Loucy (cell line): ENCODE measurements at regions not wholly inside any gene's neighbourhood (a gene's known extent, or its start where the extent isn't known, plus 50 kb on each side); places are given as distances from the start of the nearest gene placed in this dataset.
A peak's percentile ranks its signal among the peaks of the same experiment; 100 is the strongest.

Experiments
- H2AFZ ChIP-seq: fragments of 200-600 bp; sonication (generic); 2 replicates; pipeline ENCODE4 v1.6.0; 2016; ENCODE audit warnings: antibody characterized with exemption, mild to moderate bottlenecking, low read length, moderate library complexity
- H3F3A ChIP-seq: fragments of 200-600 bp; 2 replicates; pipeline ENCODE4 v1.6.0; 2016; ENCODE audit warnings: antibody characterized with exemption, low read depth, mild to moderate bottlenecking
- H3K27me3 ChIP-seq: fragments of 200-600 bp; sonication (generic); 2 replicates; pipeline ENCODE4 v1.6.1; 2014; ENCODE audit warnings: low read length, mild to moderate bottlenecking; ENCODE audit not compliant: insufficient read depth, poor library complexity, severe bottlenecking
- H3K36me3 ChIP-seq: fragments of 200-600 bp; sonication (generic); 2 replicates; pipeline ENCODE4 v1.6.1; 2016; ENCODE audit warnings: low read length; ENCODE audit not compliant: insufficient read depth
- H3K4me1 ChIP-seq: fragments of 200-600 bp; sonication (generic); 2 replicates; pipeline ENCODE4 v1.5.1; 2014; ENCODE audit warnings: low read length, mild to moderate bottlenecking; ENCODE audit not compliant: insufficient read depth, poor library complexity, severe bottlenecking
- H3K4me2 ChIP-seq: fragments of 200-600 bp; sonication (generic); 2 replicates; pipeline ENCODE4 v1.6.0; 2014; ENCODE audit warnings: antibody characterized with exemption, low read length, low read depth, mild to moderate bottlenecking; ENCODE audit not compliant: poor library complexity, severe bottlenecking
- H3K4me3 ChIP-seq: fragments of 200-600 bp; sonication (generic); 2 replicates; pipeline ENCODE4 v1.5.1; 2014; ENCODE audit warnings: low read length, mild to moderate bottlenecking, mixed read lengths; ENCODE audit not compliant: poor library complexity, severe bottlenecking
- H3K79me2 ChIP-seq: fragments of 200-600 bp; sonication (generic); 2 replicates; pipeline ENCODE4 v1.6.1; 2014; ENCODE audit warnings: low read length; ENCODE audit not compliant: insufficient read depth
- H3K9ac ChIP-seq: fragments of 200-600 bp; sonication (generic); 2 replicates; pipeline ENCODE4 v1.6.0; 2014; ENCODE audit warnings: mild to moderate bottlenecking, low read depth, low read length, moderate library complexity; ENCODE audit not compliant: poor library complexity, severe bottlenecking
- H3K9me2 ChIP-seq: fragments of 200-600 bp; sonication (generic); replicated peaks from 2 replicates; pipeline ENCODE4 v1.6.1; 2016; ENCODE audit warnings: low read depth, low read length, mixed read lengths
- H3K9me3 ChIP-seq: fragments of 200-600 bp; sonication (generic); 2 replicates; pipeline ENCODE4 v1.6.1; 2014; ENCODE audit warnings: mild to moderate bottlenecking, antibody characterized with exemption, low read length, low read depth; ENCODE audit not compliant: insufficient read depth
- H4K20me1 ChIP-seq: fragments of 200-600 bp; sonication (generic); 2 replicates; pipeline ENCODE4 v1.6.0; 2014; ENCODE audit warnings: antibody characterized with exemption, low read length, mild to moderate bottlenecking; ENCODE audit not compliant: insufficient read depth, poor library complexity, severe bottlenecking
- CTCF ChIP-seq: fragments of 200-600 bp; sonication (generic); conservative IDR thresholded peaks from 2 replicates; pipeline ENCODE4 v1.5.1; 2014; ENCODE audit warnings: mild to moderate bottlenecking, antibody characterized with exemption, low read length
- EZH2phosphoT487 ChIP-seq: fragments of 200-600 bp; IDR thresholded peaks from 2 replicates; pipeline ENCODE4 v1.6.1; 2018; ENCODE audit warnings: antibody characterized with exemption, mild to moderate bottlenecking, moderate library complexity, borderline replicate concordance

GRCh38 chrX:45323387-45323786, 122.7 kb upstream of the DIPK2B start:
- TF ChIP-seq CTCF, result no peak
- TF ChIP-seq EZH2phosphoT487, result no peak
- no peak overlapping the region for H3K9ac ChIP-seq

GRCh38 chrX:45322820-45323219, 122.1 kb upstream of the DIPK2B start:
- Histone ChIP-seq H3K9me3 (no peaks in the 10 kb centered on the region), H3F3A (no peaks in the 10 kb centered on the region), H4K20me1 (no peaks in the 10 kb centered on the region), H2AFZ (no peak overlapping the region), H3K27me3 (no peaks in the 10 kb centered on the region), H3K4me3 (no peak overlapping the region), H3K4me2 (no peak overlapping the region), H3K9me2 (no peaks in the 10 kb centered on the region), H3K4me1 (no peaks in the 10 kb centered on the region), H3K79me2 (no peaks in the 10 kb centered on the region), H3K36me3 (no peaks in the 10 kb centered on the region), H3K9ac (no peak overlapping the region)
- TF ChIP-seq CTCF, result no peak
- TF ChIP-seq EZH2phosphoT487, result no peak

More at GRCh38 chrX:45323387-45323786, 122.7 kb upstream of the DIPK2B start:
- Histone ChIP-seq H3K4me3 (no peak overlapping the region), H3F3A (no peaks in the 10 kb centered on the region), H3K9me2 (no peaks in the 10 kb centered on the region), H3K36me3 (no peaks in the 10 kb centered on the region), H3K79me2 (no peaks in the 10 kb centered on the region), H3K4me2 (no peak overlapping the region), H3K4me1 (no peaks in the 10 kb centered on the region), H3K27me3 (no peaks in the 10 kb centered on the region), H2AFZ (no peak overlapping the region), H3K9me3 (no peaks in the 10 kb centered on the region), H4K20me1 (no peaks in the 10 kb centered on the region)

- H3K27me3 ChIP-seq, result no peaks in the 10 kb centered on the region
- H3F3A ChIP-seq, result no peaks in the 10 kb centered on the region
- H3K9me3 ChIP-seq, result no peaks in the 10 kb centered on the region
- H3K4me2 ChIP-seq, result no peak overlapping the region
- no peak overlapping the region for H3K9ac ChIP-seq
- no peaks in the 10 kb centered on the region for H4K20me1 ChIP-seq
- no peak overlapping the region for H3K4me3 ChIP-seq
- H3K36me3 ChIP-seq, result no peaks in the 10 kb centered on the region
- no peaks in the 10 kb centered on the region for H3K9me2 ChIP-seq
- no peaks in the 10 kb centered on the region for H3K79me2 ChIP-seq
- H3K4me1 ChIP-seq, result no peaks in the 10 kb centered on the region
- TF ChIP-seq CTCF (peak; percentile 54), EZH2phosphoT487 (no peak)
- H2AFZ ChIP-seq, result no peak overlapping the region
These were observed 121.7 kb upstream of the DIPK2B start for GRCh38 chrX:45322382-45322781.
